NCI-H524 (cell line): ENCODE measurements at regions not wholly inside any gene's neighbourhood (a gene's known extent, or its start where the extent isn't known, plus 50 kb on each side); places are given as distances from the start of the nearest gene placed in this dataset.
"Not testable (repeated sequence)": the region's sequence is repeated elsewhere in the genome, so short reads cannot be mapped to it uniquely, and the experiment has no call there.

Experiments
- DNase-seq, 2 experiments: peaks; one replicate each; lab custom pipeline; 2025; lab: John Stamatoyannopoulos, UW

- no peak for DNase-seq
Measured at GRCh38 chr10:34015700-34016099, 681.2 kb upstream of the NRP1 start.

DNA sequence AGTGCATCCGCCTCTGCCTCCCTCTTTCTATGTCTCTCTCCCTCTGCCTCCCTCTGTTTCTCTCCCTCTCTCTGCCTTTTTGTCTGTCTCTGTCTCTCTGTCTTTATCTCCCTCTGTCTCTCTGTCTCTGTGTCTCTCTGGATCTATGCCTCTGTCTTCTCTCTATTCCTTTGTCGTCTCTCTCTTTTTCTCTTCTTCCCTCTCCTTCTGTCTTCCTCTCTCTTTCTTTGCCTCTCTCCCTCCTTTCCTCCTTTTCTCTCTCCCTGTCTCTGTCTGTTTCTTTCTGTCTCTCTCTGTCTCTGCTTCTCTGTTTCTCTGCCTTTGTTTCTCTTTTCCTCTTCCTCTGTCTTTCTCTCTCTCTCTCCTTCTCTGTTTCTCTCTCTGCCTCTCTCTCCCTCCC, 678.8 kb upstream of the NRP1 start:
- DNase-seq = no peak

- no peak for DNase-seq
Measured at GRCh38 chr10:34010891-34011290, 676.4 kb upstream of the NRP1 start.

DNA sequence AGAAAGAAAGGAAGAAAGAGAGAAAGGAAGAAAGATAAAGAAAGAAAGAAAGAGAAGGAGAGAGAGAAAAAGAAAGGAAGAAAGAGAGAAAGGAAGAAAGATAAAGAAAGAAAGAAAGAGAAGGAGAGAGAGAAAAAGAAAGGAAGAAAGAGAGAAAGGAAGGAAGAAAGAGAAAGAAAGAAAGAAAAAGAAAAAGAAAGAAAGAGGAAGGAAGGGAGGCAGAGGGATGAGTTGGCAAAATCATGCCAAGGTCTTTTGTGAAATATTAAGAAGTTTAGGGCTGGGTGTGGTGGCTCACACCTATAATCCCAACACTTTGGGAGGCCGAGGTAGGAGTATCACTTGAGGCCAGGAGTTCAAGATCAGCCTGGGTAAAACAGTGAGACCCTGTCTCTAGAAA, 675.8 kb upstream of the NRP1 start:
- DNase-seq = not testable (repeated sequence)

DNA sequence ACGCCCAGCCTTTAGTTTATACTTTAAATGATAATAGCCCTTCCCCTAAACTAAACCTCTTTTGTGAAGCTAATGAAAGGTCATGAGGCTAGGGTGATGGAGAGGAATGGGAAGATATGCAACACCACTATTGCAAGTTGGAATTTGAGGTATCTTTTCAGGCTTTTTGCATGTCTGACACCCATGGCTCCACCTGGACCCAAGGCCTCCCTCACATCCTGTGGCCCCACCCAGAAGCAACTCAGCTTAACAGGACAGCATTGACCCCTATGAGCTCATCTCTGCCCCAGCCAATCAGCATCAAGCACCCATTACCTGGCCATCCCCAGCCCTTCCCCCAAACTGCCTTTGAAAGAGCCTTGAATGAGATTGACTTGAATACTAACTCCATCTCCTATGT, 674.2 kb upstream of the NRP1 start:
- no peak for DNase-seq

DNA sequence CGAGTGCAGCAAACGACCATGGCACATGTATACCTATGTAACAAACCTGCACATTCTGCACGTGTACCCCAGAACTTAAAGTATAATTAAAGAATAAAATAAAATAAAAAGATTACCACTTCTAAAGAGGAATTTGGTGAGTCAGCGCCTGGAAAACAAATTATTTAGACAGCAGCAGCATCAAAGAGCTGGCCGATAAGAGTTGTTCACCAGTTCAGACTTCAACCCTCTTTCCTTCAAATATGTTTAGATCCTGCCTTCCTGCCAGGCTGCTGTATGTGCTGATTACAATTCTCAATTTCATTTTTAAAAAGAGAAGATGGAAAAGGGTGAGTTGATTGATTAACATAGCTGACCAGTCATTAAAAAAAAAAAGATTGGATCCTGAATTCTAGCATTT, 672.0 kb upstream of the NRP1 start:
- DNase-seq = no peak

GRCh38 chr10:34003561-34003960, 669.1 kb upstream of the NRP1 start:
- DNase-seq = no peak

DNA sequence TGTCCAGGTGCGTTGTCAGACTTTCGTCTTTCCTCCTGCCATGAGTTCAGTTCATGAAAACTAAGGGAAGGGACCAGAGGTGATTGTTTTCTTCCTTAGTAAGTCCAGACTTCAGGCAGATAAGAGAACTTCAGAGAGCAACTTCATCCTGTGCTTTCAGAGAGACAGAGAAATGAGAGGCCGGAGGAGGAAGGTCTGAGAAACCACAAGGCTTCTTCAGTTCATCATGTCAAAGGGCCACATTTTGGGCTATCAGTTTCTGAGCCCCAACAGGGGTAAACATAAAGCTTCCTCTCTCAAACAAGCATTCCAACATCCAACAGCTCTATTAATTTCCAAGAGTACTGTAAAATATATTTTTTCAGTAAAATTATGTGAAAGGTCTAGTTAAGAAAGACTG, 668.4 kb upstream of the NRP1 start:
- no peak for DNase-seq

DNA sequence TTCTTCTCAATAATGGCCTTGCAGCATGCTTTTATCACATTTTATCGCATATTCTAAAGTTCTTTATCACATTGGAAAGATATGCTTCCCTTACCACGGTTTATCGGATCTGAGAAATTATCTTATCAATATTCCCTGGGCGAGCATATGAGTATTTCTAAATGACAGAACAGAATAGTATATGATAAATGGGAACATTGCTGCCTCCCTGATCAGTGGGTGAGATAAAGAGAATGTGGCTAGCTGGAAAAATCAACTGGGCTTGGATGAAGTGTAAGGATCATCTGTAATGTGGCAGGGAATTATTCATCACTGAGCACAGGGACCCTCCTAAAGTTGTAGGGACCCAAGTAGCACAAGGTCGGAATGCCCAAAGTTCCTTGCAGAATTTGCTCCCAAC, 667.4 kb upstream of the NRP1 start:
- DNase-seq = no peak

GRCh38 chr10:34001087-34001580, 666.7 kb upstream of the NRP1 start:
- no peak for DNase-seq

DNA sequence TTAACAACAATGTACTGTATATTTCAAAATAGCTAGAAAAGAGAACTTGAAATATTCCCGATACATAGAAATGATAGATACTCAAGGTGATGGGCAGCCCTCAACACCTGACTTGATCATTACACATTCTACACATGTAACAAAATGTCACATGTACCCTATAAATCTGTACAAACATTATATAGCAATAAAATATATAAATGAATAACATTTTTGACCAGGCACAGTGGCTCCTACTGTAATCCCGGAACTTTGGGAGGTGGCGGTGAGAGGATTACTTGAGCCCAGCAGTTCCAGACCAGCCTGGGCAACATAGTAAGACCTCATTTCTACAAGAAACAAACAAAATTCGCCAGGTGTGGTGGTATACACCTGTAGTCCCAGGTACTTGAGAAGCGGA, 659.5 kb upstream of the NRP1 start:
- DNase-seq = no peak

GRCh38 chr10:33991924-33992323, 657.5 kb upstream of the NRP1 start:
- no peak for DNase-seq

GRCh38 chr10:33986515-33986914, 652.0 kb upstream of the NRP1 start:
- DNase-seq = no peak

DNA sequence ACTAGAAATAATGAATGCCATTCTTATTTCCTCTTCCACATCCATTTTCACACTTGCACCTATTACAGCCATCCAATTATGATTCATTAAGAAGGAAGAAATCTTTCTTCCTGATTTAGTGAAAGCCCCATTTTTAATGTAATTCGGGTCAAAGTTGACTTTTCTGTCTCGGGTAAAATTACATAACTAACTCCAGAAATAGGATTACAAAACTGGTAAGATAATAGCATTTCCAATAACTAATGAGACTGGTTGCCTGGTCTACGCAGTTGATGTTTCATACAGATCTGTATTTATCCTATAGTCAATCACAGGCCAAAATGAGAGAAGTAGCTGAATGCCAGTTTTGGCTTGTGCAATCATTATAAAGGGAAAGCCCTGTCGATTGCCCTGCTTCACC, 651.5 kb upstream of the NRP1 start:
- no peak for DNase-seq

DNA sequence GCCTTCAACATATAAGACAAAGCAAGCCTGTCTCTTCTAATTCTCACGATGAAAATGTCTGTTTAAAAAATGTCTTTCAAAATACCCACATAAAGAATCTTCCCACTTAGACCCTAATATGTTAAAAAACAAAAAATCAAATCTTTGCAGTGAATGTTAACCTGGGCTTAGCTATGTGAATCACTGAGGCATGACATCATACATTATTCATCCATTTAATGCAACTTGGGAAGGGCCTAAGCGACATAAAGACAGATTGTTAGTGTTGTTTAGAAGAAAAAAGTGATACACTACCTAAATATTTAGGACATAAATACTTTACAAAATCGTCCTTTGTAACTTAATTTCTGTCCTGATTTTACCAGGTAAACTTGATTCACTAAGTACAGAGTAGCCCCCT, 648.5 kb upstream of the NRP1 start:
- no peak for DNase-seq

DNA sequence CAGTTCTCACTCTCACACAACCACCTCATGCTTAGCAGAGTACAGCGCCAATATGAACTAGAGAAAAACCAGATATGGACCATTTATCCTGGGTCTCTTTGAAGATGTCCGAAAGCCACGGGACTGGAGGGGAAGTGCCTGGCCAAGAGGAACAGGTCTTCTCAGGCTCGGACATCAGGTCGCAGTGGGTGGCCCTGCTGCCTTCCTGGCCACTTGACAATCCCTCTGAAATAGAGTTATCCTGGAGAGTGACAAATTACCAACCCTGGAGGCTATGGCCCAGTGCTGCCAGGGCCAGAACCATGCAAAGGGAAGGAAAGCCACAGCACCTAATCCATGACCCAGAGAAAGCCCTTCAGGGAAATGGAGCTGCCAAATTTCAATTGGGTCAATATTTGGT, 646.8 kb upstream of the NRP1 start:
- DNase-seq = no peak

DNA sequence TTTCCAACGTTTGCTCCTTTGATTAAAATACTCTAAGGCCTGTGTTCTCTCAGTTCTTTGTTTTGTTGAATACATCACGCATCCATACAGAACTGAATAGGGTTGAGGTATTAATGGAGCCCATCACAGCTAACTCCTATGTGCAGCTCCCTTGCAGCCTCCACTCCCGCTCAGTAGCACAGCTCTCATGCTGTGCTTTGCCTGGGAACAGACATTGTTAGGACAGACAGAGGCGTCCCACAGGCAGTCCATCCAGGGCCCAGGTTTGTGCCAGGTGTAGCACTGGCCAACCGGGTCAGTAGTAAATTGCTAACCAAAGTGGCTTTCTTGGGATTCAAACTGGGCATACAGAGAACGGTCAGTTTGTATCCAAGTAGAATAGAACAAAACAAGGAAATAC, 644.7 kb upstream of the NRP1 start:
- DNase-seq = no peak

- DNase-seq = no peak
Measured at GRCh38 chr10:33975481-33975880, 641.0 kb upstream of the NRP1 start.

GRCh38 chr10:33974976-33975478, 640.6 kb upstream of the NRP1 start:
- no peak for DNase-seq

- no peak for DNase-seq
Measured at GRCh38 chr10:33968983-33969382, 634.5 kb upstream of the NRP1 start.

- no peak for DNase-seq
Measured at GRCh38 chr10:33967606-33968120, 633.2 kb upstream of the NRP1 start.

DNA sequence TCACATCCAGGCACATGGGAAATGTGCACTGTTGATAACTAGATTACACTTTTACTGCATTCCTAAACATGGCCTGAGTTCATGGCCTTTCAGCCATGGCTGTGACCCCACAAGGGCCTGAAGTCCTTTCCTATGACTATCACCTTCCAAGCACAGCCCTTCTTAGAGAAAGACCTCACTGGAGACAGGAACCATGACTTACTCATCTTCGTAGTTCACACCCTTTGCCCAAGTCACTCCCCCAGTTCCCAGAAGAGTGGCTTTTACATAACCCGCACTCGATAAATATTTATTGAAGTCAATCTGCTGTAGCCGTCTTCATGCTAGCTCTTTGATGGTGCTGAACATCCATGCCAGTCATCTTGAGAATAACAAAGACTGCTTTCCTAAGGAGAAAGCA, 632.5 kb upstream of the NRP1 start:
- no peak for DNase-seq

DNA sequence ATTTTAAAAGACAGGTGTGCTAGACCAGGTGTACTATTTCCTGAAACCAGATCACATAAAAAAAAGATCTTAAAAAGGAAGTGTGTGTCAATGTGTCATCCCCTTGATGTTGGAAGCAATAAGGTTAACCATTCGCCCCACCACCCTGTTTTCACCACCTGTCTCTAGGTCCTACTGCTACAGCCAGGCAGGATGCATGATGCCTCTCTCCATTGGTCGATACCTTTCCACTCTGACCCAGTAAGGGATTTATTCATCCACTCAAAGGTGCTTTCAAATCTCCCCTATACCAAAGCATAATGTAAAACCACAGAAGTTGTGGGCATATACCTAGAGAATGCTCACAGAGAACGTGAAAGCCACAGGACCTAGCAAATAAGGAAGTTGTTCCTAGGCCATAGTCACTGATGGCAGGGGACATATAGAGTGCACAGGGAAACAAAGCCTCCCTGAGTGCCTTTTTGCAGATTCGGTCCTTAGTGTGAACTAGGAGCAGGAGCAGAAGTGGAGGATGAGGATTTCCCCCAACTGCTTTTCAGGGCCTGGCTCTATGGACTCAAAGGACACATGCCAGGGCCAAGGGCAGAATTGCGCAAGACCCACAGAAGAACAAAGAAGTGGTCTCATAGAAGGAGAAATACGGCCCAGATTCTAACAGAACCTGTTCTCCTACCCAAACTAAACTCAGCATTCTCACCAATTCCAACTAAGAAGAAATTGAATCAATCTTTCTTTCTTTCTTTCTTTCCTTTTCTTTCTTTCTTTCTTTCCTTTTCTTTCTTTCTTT, 631.5 kb upstream of the NRP1 start:
- DNase-seq = no peak

GRCh38 chr10:33963729-33964128, 629.3 kb upstream of the NRP1 start:
- no peak for DNase-seq
